GM12892 (cell line): ENCODE measurements at regions not wholly inside any gene's neighbourhood (a gene's known extent, or its start where the extent isn't known, plus 50 kb on each side); places are given as distances from the start of the nearest gene placed in this dataset.

Experiments used
- DNase-seq: peaks from one replicate; pipeline ENCODE4 v3.0.0; 2011; ENCODE audit not compliant: insufficient read length
- FAIRE-seq: peaks from 2 replicates; lab custom pipeline; 2011; peaks lifted over from hg19 to GRCh38; lab: Jason Lieb, UNC
- POLR2A ChIP-seq: IDR thresholded peaks from 2 replicates; pipeline ENCODE4 v1.6.1; 2011; ENCODE audit warnings: low read depth, low read length, control low read depth
- POLR2AphosphoS5 ChIP-seq: IDR thresholded peaks from 2 replicates; pipeline ENCODE4 v1.6.1; 2011; ENCODE audit warnings: low read depth, low read length, control low read depth
- TAF1 ChIP-seq: IDR thresholded peaks from 2 replicates; pipeline ENCODE4 v1.6.1; 2011; ENCODE audit warnings: low read depth, mild to moderate bottlenecking, control low read depth, low read length, borderline replicate concordance

DNA sequence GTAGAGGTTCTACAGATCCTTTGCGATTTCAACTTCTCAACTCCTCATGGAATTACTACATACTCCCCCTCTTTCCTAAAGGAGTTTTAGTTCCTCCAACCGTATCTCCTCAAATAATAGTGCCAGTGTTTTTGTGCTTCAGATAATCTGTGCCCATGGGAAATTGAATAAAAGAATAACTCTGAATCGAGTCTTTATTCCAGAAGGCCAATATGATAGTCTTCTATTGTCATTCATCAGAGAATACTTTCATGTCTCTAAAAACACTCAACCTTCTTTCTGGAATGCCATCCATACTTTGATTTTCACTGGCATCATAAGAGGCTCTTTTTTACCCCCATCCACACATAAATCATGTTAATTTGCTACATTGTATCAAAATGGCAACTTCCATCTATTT is 911.3 kb upstream of the USP15 start:
- FAIRE-seq (no peak), DNase-seq (no peak)
- TF ChIP-seq POLR2AphosphoS5 (no peak), TAF1 (no peak), POLR2A (no peak)

DNA sequence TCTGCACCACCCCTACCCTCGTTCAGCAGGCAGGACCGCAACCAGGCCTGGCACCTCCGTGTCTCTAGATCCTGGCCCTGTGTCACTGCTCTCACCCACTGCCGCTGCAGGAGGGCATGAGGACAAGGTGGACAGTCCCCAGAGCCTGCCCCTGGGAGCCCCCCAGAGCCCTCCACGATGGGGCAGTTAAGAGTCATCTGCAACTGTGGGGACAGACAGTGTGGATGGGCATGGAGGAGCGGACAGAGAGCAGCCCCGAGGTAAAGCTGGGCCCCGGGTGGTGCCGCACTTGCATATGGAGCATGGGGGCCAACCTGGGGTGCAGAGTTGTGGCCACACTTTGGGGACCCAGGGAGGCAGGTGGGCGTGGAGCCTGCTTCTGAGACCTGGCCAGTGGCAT is 905.1 kb upstream of the USP15 start:
- no peak for TF ChIP-seq POLR2A
- no peak for TF ChIP-seq POLR2AphosphoS5
- TF ChIP-seq TAF1 = no peak
- DNase-seq = no peak
- no peak for FAIRE-seq

GRCh38 chr12:61356485-61356884 is 903.7 kb upstream of the USP15 start:
- FAIRE-seq (no peak), DNase-seq (no peak)
- no peak for TF ChIP-seq POLR2A
- no peak for TF ChIP-seq TAF1
- no peak for TF ChIP-seq POLR2AphosphoS5

- no peak for FAIRE-seq
- TF ChIP-seq TAF1 (no peak), POLR2A (no peak), POLR2AphosphoS5 (no peak)
- DNase-seq = no peak
Measured at GRCh38 chr12:61357496-61357895, 902.7 kb upstream of the USP15 start.

DNA sequence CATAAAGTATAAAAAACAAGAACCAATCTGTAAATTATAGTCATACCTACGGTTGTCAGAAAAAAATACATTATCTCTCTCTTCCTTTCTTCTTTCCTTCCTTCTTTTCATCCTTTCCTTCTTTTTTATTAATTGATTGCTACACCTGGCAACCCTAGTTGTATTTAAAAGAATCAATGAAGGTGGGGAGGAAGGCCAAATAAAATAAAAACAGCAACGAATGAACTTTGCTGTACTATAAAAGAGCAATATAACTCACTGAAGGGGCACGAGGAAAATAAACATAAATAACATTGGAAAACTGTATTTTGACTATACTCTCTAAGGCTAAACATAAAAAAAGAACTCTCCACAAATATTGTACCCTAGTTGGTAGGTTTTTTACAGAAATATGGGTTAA is 898.2 kb upstream of the USP15 start:
- FAIRE-seq = no peak
- TF ChIP-seq TAF1 (no peak), POLR2AphosphoS5 (no peak), POLR2A (no peak)

GRCh38 chr12:61365001-61365400 is 895.2 kb upstream of the USP15 start:
- no peak for DNase-seq
- TF ChIP-seq POLR2A (no peak), POLR2AphosphoS5 (no peak), TAF1 (no peak)
- FAIRE-seq = no peak

More for the DNA sequence above, 898.2 kb upstream of the USP15 start:
- no peak for DNase-seq

DNA sequence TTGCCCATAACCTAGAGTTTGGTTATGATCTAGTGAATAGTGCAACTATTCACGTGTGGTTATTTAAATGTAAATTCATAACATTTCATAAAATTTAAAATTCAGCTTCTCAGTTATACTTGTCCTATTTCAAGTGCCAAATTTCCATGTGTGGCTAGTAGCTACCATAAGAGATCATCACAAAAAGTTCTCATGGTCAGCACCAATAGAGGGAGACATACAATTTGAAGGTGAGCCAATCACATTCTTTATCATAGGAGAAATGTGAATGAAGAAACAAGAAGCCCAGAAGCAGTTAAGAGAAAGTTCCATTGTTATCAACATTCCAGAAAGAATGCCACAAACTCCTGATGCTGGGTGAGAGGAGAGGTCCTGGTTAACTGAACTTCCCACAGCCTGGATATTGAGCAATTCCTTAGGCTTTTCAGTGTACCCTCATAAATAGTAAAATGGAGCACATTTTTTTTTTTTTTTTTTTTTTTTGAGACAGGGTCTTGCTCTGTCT is 892.9 kb upstream of the USP15 start:
- TF ChIP-seq POLR2AphosphoS5 = no peak
- no peak for TF ChIP-seq TAF1
- TF ChIP-seq POLR2A = no peak
- DNase-seq (no peak), FAIRE-seq (no peak)

DNA sequence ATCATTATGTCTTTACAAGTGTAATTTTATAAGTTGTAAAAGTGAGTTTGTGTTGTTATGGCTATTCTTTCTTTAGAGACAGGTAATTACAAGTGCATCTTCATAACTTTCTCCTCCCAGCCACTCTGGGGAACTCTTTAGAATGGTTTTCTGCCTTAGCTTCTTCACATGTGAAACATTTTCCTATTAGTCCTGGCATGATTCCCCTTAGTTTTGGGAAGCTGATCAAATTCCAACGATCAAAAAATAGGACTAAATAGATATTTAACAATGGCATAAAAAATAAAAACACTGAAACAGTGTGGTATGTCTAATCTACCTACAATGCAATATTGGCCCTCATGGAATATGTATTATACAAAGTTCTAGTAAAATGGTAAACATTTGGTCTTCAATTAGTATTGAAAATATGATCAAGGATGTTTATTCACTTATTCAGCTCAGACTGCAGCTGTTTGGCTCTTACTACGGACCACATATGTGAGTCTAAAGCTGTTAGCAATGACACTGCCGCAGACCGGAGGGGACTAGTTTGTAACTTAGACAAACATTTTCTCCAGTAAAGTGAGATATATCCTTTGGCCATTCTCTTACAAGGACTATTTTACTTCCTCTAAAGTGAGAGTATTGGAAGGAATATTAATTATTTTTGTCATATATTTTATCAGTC is 890.8 kb upstream of the USP15 start:
- TF ChIP-seq TAF1 (no peak), POLR2A (no peak), POLR2AphosphoS5 (no peak)
- no peak for FAIRE-seq
- DNase-seq = no peak

DNA sequence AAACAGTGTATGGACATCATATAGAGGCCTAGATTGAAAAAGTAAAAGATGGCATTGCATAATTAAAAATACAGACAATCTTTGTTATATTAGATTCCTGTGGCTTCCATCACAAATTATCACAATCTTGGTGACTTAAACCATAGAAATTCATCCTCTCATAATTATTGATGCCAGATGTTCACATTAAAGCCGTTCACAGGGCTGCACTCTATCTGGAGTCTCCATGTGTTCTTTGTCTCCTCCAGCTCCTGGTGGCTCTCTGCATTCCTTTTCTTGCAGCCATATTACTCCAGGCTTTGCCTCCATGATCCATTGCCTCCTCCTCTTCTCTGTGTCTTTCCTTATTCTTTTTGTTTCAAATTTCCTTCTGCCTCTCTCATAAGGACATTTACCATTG is 875.7 kb upstream of the USP15 start:
- no peak for TF ChIP-seq TAF1
- no peak for TF ChIP-seq POLR2A
- no peak for TF ChIP-seq POLR2AphosphoS5
- no peak for FAIRE-seq

GRCh38 chr12:61385771-61386170 is 874.4 kb upstream of the USP15 start:
- TF ChIP-seq POLR2AphosphoS5 = no peak
- no peak for FAIRE-seq
- DNase-seq = no peak

More for the DNA sequence above, 875.7 kb upstream of the USP15 start:
- DNase-seq = no peak

DNA sequence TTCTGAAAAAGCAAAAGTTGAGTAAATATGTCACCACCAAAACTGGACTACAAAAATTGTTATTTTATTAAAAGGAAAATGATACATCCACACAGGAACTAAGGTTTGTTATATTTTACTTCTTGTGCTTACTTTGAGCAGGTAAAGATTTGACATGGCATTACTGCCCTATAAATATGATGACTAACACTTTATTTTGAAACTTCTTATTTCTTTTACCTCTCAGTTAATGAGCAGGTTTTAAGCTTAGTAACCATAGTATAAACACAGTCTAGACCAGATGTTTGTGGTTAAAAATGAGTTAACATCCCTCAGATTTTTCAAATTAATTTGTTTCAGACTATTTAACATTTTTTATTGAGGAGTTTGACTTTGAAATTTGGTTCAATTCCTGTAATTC is 862.5 kb upstream of the USP15 start:
- TF ChIP-seq POLR2A = no peak
- TF ChIP-seq POLR2AphosphoS5 = no peak
- no peak for TF ChIP-seq TAF1
- DNase-seq (no peak), FAIRE-seq (no peak)

- no peak for DNase-seq
Measured at GRCh38 chr12:61412201-61412600, 848.0 kb upstream of the USP15 start.

DNA sequence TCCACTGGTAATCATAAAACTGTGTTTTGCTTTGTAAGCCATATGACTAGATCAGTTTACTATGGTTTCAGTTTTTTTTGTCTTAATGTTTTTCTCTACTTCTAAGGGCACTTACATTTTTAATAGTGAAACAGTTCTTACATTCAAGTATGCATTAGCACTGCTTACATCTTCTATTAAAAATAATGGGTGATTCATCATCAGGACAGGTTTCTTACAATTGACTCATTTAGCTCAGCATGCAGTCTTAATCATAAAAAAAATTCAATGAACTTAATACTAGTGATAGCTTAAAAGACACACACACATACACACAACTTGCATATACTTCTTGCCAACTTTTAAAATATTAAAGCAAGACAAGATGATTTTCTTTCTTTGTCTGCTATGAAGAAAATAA is 845.7 kb upstream of the USP15 start:
- FAIRE-seq = no peak
- DNase-seq = no peak
- TF ChIP-seq POLR2AphosphoS5 = no peak
- no peak for TF ChIP-seq TAF1
- no peak for TF ChIP-seq POLR2A

More at GRCh38 chr12:61412201-61412600, 848.0 kb upstream of the USP15 start:
- no peak for FAIRE-seq
- TF ChIP-seq POLR2A (no peak), POLR2AphosphoS5 (no peak), TAF1 (no peak)
